DMS79 treated with DMSO at 0.1 percent for 48 hours (cell line): ENCODE measurements at regions not wholly inside any gene's neighbourhood (a gene's known extent, or its start where the extent isn't known, plus 50 kb on each side); places are given as distances from the start of the nearest gene placed in this dataset.
"Not testable (repeated sequence)": the region's sequence is repeated elsewhere in the genome, so short reads cannot be mapped to it uniquely, and the experiment has no call there.

Source experiments
- DNase-seq: peaks from one replicate; lab custom pipeline; 2025; lab: John Stamatoyannopoulos, UW

GRCh38 chrX:13420545-13421183 is 100.8 kb upstream of the ATXN3L start:
- no peak for DNase-seq

DNA sequence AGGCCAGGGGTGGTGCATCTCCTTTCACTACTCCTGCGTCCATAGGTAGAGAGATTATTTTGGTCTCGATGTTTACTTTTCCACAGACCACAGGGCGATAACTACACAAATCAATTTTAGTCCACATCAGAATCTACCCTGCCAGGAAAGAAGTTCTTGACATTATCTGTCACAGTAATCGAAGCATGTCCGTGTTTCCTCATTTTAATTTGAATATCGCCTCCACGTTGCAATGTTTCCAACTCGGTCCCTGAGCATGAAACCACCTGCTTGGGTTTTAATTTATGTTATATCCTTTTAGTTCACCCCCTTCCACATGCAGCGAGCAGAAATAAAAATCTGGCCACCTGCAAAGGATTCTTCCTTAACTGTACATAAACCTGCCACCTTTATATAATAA is 100.1 kb upstream of the ATXN3L start:
- DNase-seq, result no peak

DNA sequence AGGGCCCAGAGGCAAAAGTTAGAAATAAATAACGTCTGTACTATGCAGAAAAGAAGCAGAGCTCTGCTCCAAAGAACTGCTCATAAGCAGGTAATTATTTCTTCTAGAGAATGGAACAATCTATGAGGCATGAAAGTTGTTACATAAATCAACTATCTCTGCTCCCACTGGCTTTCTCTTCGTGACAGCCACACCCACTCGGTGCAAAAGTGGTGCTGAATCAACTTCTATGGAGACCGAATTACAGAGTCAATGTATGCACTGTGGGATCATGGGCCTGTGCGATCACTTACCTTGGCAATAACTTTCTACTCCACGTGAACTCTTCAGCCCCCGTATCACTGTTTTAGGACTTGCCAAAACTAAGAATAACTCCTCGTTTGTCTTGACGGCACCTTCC is 99.4 kb upstream of the ATXN3L start:
- DNase-seq, result no peak

GRCh38 chrX:13418126-13419097 is 98.6 kb upstream of the ATXN3L start:
- no peak for DNase-seq

- DNase-seq, result no peak
Measured at GRCh38 chrX:13415509-13415908, 95.7 kb upstream of the ATXN3L start.

DNA sequence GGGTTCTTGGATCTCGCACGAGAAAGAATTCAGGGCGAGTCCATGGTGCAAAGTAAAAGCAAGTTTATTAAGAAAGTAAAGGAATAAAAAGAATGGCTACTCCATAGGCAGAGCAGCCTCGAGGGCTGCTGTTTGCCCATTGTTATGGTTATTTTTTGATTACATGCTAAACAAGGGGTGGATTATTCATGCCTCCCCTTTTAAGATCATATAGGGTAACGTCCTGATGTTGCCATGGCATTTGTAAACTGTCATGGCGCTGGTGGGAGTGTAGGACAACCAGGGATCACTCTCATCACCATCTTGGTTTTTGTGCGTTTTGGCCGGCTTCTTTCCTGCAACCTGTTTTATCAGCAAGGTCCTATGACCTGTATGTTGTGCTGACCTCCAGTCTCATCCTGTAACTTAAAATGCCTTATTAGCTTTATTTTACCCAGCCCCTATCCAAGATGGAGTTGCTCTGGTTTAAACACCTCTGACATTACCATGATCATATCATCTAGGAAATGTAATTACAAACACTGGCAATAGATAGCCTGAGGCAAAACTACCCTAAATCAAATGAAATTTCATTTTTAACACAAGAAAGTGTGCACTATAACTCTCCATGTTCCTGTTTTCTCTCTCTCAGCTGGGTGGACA is 94.3 kb upstream of the ATXN3L start:
- DNase-seq, result no peak

DNA sequence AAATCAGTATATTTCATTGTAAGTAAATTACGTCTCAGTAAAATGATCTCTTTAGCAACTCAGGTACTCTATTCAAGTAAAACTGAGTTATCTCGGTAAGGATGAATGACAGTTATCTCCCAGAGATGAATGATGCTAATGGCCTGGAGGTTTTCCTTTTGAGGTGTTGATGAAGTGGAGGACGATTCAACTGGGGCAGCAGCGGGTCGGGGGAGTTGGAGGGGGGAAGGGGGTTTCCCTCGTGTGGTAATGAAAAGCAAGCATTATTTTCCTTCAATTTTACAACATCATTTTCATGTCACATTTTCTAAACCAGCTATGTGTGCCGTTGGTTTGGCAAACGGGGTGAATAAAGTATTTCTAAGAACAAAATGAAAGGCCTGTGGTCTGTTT is 92.4 kb upstream of the ATXN3L start:
- no peak for DNase-seq

- no peak for DNase-seq
Measured at GRCh38 chrX:13411496-13412207, 91.8 kb upstream of the ATXN3L start.

DNA sequence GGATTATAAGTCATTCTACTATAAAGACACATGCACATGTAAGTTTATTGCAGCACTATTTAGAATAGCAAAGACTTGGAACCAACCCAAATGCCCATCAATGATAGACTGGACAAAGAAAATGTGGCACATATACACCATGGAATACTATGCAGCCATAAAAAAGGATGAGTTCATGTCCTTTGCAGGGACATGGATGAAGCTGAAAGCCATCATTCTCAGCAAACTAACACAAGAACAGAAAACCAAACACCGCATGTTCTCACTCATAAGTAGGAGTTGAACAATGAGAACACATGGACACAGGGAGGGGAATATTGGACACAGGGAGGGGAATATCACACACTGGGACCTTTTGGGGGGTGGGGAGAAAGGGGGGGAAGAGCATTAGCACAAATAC is 88.7 kb upstream of the ATXN3L start:
- DNase-seq, result not testable (repeated sequence)

GRCh38 chrX:13404777-13405176 is 84.9 kb upstream of the ATXN3L start:
- not testable (repeated sequence) for DNase-seq

GRCh38 chrX:13404364-13404763 is 84.5 kb upstream of the ATXN3L start:
- no peak for DNase-seq

- no peak for DNase-seq
Measured at GRCh38 chrX:13401724-13402123, 81.9 kb upstream of the ATXN3L start.

- no peak for DNase-seq
Measured at GRCh38 chrX:13398839-13399238, 79.0 kb upstream of the ATXN3L start.

DNA sequence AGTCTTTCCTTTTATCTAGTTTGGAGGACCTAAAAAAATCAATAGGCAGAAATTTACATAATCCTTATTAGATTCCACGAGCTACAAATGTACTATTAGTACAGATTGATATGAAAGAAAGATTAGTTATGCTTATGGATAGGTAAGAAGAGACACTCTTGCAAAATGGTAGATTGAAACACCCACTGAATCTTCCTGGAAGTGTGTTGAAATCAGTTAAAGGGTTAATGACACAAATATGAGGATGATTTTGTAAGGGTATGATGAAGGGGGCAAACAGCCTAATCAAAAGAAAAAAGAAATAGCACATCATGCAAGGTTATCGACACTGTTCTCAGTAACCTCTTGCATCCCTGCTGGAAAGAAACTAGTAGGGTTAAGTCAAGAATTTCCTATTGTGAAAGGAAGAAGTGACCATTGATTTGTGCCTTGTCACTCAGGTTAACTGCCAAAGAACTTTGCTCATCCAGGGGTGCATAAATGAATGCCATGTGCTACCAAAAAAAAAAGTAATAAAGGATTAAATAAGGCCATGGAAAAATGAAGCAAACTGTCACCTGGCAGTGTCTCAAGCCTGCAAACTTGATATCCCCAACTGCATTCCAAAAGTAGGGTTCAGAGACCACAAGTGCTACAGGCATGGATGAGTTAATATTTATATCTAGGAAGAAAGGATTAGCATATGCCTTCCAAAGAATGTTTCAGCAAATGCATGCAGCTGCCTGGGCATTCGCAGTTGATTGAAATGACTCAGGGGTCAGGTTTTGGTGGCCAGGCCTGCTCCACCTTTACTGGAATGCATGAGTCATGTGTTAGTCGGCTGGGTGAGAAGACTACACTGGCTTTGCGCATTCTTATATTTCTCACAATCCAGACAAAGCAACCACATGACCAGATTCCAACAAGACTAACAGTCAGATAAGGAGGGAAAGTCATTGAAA is 78.3 kb upstream of the ATXN3L start:
- DNase-seq, result no peak

- DNase-seq, result no peak
Measured at GRCh38 chrX:13396924-13397323, 77.1 kb upstream of the ATXN3L start.

GRCh38 chrX:13389501-13389900 is 69.6 kb upstream of the ATXN3L start:
- no peak for DNase-seq

DNA sequence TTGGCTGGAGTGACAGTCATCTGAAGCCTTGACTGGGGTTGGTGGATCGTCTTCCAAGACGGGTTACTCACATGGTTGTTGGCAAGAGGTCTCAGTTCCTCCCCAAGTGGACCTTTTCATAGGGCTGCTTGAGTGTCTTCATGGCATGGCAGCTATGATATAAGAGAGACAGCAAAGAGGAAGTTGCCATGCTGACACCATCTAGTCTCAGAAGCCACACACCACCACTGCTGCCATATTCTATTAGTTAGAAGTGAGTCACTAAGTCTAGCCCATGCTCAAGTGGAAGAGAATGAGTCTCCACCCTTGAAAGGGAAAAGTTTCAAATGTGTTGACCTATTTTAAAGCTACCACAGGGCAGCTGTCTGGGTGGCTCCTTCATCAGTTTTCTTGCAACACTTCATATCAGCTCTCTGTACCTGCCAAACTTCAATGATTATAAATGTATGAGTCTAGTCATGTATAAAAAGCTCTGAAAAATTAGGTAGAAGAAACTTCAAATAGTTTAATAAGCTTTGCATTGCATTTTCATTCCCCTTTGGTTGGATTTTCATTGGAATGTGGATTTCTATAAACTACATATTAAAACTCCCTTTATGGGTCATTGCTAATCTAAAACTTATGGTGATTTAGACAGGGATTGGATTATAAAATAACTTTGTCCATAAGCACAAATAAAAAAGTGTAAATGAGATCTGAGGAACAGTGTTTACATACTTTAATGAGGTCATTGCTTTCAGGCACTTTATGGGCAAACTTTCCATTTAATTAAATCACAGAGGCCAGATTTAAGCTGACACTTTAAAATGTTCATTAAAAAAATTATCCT is 68.0 kb upstream of the ATXN3L start:
- no peak for DNase-seq

- no peak for DNase-seq
Measured at GRCh38 chrX:13386636-13387035, 66.8 kb upstream of the ATXN3L start.

DNA sequence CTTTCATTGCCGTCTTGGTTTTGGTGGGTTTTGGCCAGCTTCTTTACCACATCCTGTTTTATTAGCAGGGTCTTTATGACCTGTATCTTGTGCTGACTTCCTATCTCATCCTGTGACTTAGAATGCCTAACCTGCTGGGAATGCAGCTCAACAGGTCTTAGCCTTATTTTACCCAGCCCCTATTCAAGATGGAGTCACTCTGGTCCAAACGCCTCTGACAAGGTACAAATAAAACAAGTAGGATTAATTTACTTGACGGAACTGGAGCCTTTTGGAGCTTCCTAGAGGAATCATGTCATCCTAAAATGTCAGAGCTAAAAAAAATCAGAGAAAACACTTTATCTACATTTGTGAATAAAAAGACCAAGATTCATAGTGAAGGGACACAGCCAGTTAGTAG is 66.2 kb upstream of the ATXN3L start:
- no peak for DNase-seq

GRCh38 chrX:13383907-13384306 is 64.1 kb upstream of the ATXN3L start:
- DNase-seq, result no peak
